HCT116 (cell line): ENCODE measurements at regions not wholly inside any gene's neighbourhood (a gene's known extent, or its start where the extent isn't known, plus 50 kb on each side); places are given as distances from the start of the nearest gene placed in this dataset.

ENCODE experiments used
- ATAC-seq: fragments of 200-7000 bp; cut with Tn5 transposase; 2 replicates; pipeline ENCODE4 v1.9.1; 2020; ENCODE audit warnings: mild to moderate bottlenecking, moderate library complexity
- BruUV-seq: library from RNA; stranded (reverse); fragments of 400-500 nt; replicated peaks from 2 replicates; lab custom pipeline; 2021; lab: Mats Ljungman, UMichigan
- CTCF ChIA-PET: fragments of 300-600 bp; sonication (Branson Sonifier 250); formaldehyde crosslinking; loops from one replicate; lab custom pipeline; 2021; ENCODE audit warnings: antibody characterized with exemption; lab: Charles Lee
- POLR2A ChIA-PET: fragments of 300-600, 350-600 bp; sonication (Branson Sonifier 250); formaldehyde crosslinking; loops from one replicate; lab custom pipeline; 2021; ENCODE audit warnings: antibody characterized with exemption; lab: Charles Lee
- RAD21 ChIA-PET, 2 experiments: fragments of 300-600 bp; sonication (Branson Sonifier 250); formaldehyde crosslinking; loops; one replicate each; lab custom pipeline; 2023; ENCODE audit warnings: low total read pairs in 2 of 2; ENCODE audit not compliant: uncharacterized antibody in 2 of 2, unreplicated experiment in 2 of 2, low non-redundant PET in 1 of 2; lab: Charles Lee
- DNase-seq: peaks from one replicate; pipeline ENCODE4 v3.0.0-alpha.2; 2010; ENCODE audit warnings: low read depth, low spot score
- H2AFZ ChIP-seq: fragments of 200-600 bp; shearing (Covaris generic), sonication (generic); 2 replicates; pipeline ENCODE4 v1.6.1; 2017; ENCODE audit warnings: low read depth, mixed run types, mixed read lengths, antibody characterized with exemption, low read length; ENCODE audit not compliant: poor library complexity, severe bottlenecking
- H3K27ac ChIP-seq: 2 replicates; pipeline ENCODE4 v1.5.1; 2012; ENCODE audit warnings: low read depth, low read length
- H3K27me3 ChIP-seq: fragments of 200-600 bp; sonication (generic); 2 replicates; pipeline ENCODE4 v1.6.1; 2016; ENCODE audit warnings: mixed run types, low read length, mixed read lengths; ENCODE audit not compliant: insufficient read depth
- H3K36me3 ChIP-seq, 2 experiments: fragments of 200-500 bp in 1 of 2; fragments of 200-600 bp in 1 of 2; sonication (Bioruptor generic) in 1 of 2; sonication (generic) in 1 of 2; 2 replicates each; pipeline versions ENCODE4 v1.5.1 to v1.6.1; 2014 to 2016; ENCODE audit warnings: low read length in 2 of 2, inconsistent platforms in 1 of 2, mixed read lengths in 1 of 2, mixed run types in 1 of 2; ENCODE audit not compliant: insufficient read depth in 2 of 2, control insufficient read depth in 1 of 2
- H3K4me1 ChIP-seq, 2 experiments: fragments of 200-600 bp in 1 of 2; sonication (generic) in 1 of 2; 2 replicates each; pipeline versions ENCODE4 v1.5.1 to v1.6.1; 2012 to 2017; ENCODE audit warnings: low read length in 2 of 2, inconsistent platforms in 1 of 2, mild to moderate bottlenecking in 1 of 2, mixed read lengths in 1 of 2, mixed run types in 1 of 2, moderate library complexity in 1 of 2; ENCODE audit not compliant: insufficient read depth in 2 of 2, control insufficient read depth in 1 of 2
- H3K4me2 ChIP-seq: fragments of 200-600 bp; sonication (generic); 2 replicates; pipeline ENCODE4 v1.6.1; 2017; ENCODE audit warnings: mixed run types, low read length, mixed read lengths
- H3K4me3 ChIP-seq, 2 experiments: fragments of 200-600 bp in 1 of 2; sonication (generic) in 1 of 2; replicated peaks in 1 of 2; 2 replicates each; pipeline ENCODE4 v1.5.1; 2011 to 2016; ENCODE audit warnings: low read length in 2 of 2, control low read depth in 1 of 2, low read depth in 1 of 2, mild to moderate bottlenecking in 1 of 2, mixed read lengths in 1 of 2, mixed run types in 1 of 2
- H3K79me2 ChIP-seq: fragments of 200-600 bp; sonication (generic); 2 replicates; pipeline ENCODE4 v1.6.1; 2017; ENCODE audit warnings: mild to moderate bottlenecking, mixed run types, low read length, moderate library complexity, mixed read lengths; ENCODE audit not compliant: insufficient read depth
- H3K9ac ChIP-seq: fragments of 200-600 bp; sonication (generic); 2 replicates; pipeline ENCODE4 v1.6.1; 2016; ENCODE audit warnings: low read length, mixed read lengths
- H3K9me2 ChIP-seq: fragments of 200-600 bp; sonication (generic), shearing (Covaris generic); 2 replicates; pipeline ENCODE4 v1.6.1; 2017; ENCODE audit warnings: mixed run types, mild to moderate bottlenecking, moderate library complexity; ENCODE audit not compliant: insufficient read depth
- H3K9me3 ChIP-seq, 2 experiments: fragments of 200-500 bp in 1 of 2; fragments of 200-600 bp in 1 of 2; sonication (Bioruptor generic) in 1 of 2; sonication (generic) in 1 of 2; 2 replicates each; pipeline ENCODE4 v1.6.1; 2014 to 2017; ENCODE audit warnings: low read length in 2 of 2, mixed read lengths in 2 of 2, inconsistent platforms in 1 of 2, low read depth in 1 of 2, mild to moderate bottlenecking in 1 of 2, mixed run types in 1 of 2, moderate library complexity in 1 of 2; ENCODE audit not compliant: control insufficient read depth in 1 of 2, insufficient read depth in 1 of 2
- H4K20me1 ChIP-seq: fragments of 200-600 bp; sonication (generic), shearing (Covaris generic); 2 replicates; pipeline ENCODE4 v1.6.1; 2017; ENCODE audit warnings: mixed run types, mild to moderate bottlenecking, moderate library complexity; ENCODE audit not compliant: insufficient read depth
- ATF3 ChIP-seq: IDR thresholded peaks from 2 replicates; pipeline ENCODE4 v1.6.1; 2012
- CBX3 ChIP-seq: IDR thresholded peaks from 2 replicates; pipeline ENCODE4 v1.6.1; 2012; ENCODE audit warnings: low read depth
- EGR1 ChIP-seq: IDR thresholded peaks from 2 replicates; pipeline ENCODE4 v1.6.1; 2012; ENCODE audit warnings: low read depth
- ELF1 ChIP-seq: IDR thresholded peaks from 2 replicates; pipeline ENCODE4 v1.6.1; 2012; ENCODE audit warnings: low read depth, borderline replicate concordance
- EZH2phosphoT487 ChIP-seq: fragments of 200-600 bp; IDR thresholded peaks from 2 replicates; pipeline ENCODE4 v1.6.1; 2018; ENCODE audit warnings: antibody characterized with exemption, borderline replicate concordance
- FOSL1 ChIP-seq: IDR thresholded peaks from 2 replicates; pipeline ENCODE4 v1.6.1; 2012; ENCODE audit warnings: low read depth
- JUND ChIP-seq: IDR thresholded peaks from 2 replicates; pipeline ENCODE4 v1.6.1; 2012
- MAX ChIP-seq: IDR thresholded peaks from 2 replicates; pipeline ENCODE4 v1.6.1; 2012
- POLR2AphosphoS5 ChIP-seq: IDR thresholded peaks from 2 replicates; pipeline ENCODE4 v1.6.1; 2011; ENCODE audit warnings: mild to moderate bottlenecking, low read depth, low read length, moderate library complexity
- RAD21 ChIP-seq: IDR thresholded peaks from 2 replicates; pipeline ENCODE4 v1.6.1; 2012; ENCODE audit warnings: low read depth, mild to moderate bottlenecking
- SIN3A ChIP-seq: IDR thresholded peaks from 2 replicates; pipeline ENCODE4 v1.6.1; 2012; ENCODE audit warnings: low read depth
- SP1 ChIP-seq: IDR thresholded peaks from 2 replicates; pipeline ENCODE4 v1.6.1; 2012; ENCODE audit warnings: low read depth
- SRF ChIP-seq: IDR thresholded peaks from 2 replicates; pipeline ENCODE4 v1.6.1; 2012; ENCODE audit warnings: low read depth
- TCF7L2 ChIP-seq: IDR thresholded peaks from 2 replicates; pipeline ENCODE4 v1.7.0; 2011; ENCODE audit warnings: borderline replicate concordance, inconsistent platforms; ENCODE audit not compliant: insufficient read depth, insufficient read length; ENCODE audit errors: extremely low read depth
- YY1 ChIP-seq: IDR thresholded peaks from 2 replicates; pipeline ENCODE4 v1.6.1; 2011; ENCODE audit warnings: low read length, low read depth, moderate library complexity, mild to moderate bottlenecking; ENCODE audit not compliant: insufficient replicate concordance; ENCODE audit errors: extremely low read depth
- ZFX ChIP-seq: fragments of 450-650 bp; IDR thresholded peaks from 2 replicates; pipeline ENCODE4 v1.6.1; 2017
- ZNF274 ChIP-seq: fragments of 200-500 bp; sonication (Bioruptor generic); IDR thresholded peaks from 2 replicates; pipeline ENCODE4 v1.6.1; 2014; ENCODE audit warnings: mild to moderate bottlenecking, low read depth, low read length, inconsistent platforms
- intact Hi-C: fragments of 100-400 bp; cut with micrococcal nuclease; formaldehyde crosslinking; loops from 2 replicates; pipeline ENCODE4 v1.10.0; 2022

- ChIA-PET POLR2A (no interaction called here), CTCF (no interaction called here), RAD21 (no interaction called here)
- H3K9me3 ChIP-seq: peaks cover 4 to 21% of the 10 kb centered on the region in 2 experiments; a peak in 2 of 4 replicates
- ATAC-seq: no peak
- DNase-seq: no peak
- H4K20me1 ChIP-seq: no peaks in the 10 kb centered on the region
- no peaks in the 10 kb centered on the region for H3K27me3 ChIP-seq
- intact Hi-C loops: no loop called here
- no peak overlapping the region for H3K4me3 ChIP-seq
- BruUV-seq: no TSS peak
- no peak overlapping the region for H3K27ac ChIP-seq
- H3K79me2 ChIP-seq: no peaks in the 10 kb centered on the region
- no peak overlapping the region for H3K9ac ChIP-seq
- no peak overlapping the region for H3K4me2 ChIP-seq
- H3K36me3 ChIP-seq: no peaks in the 10 kb centered on the region
- H3K9me2 ChIP-seq: no peaks in the 10 kb centered on the region
- no peaks in the 10 kb centered on the region for H3K4me1 ChIP-seq
- no peak overlapping the region for H2AFZ ChIP-seq
- TF ChIP-seq POLR2AphosphoS5: no peak
- no peak for TF ChIP-seq MAX
- no peak for TF ChIP-seq ZFX
- no peak for TF ChIP-seq TCF7L2
- TF ChIP-seq YY1: no peak
- TF ChIP-seq RAD21: no peak
- no peak for TF ChIP-seq SP1
- no peak for TF ChIP-seq FOSL1
- TF ChIP-seq SRF: no peak
- TF ChIP-seq ELF1: no peak
- no peak for TF ChIP-seq CBX3
- no peak for TF ChIP-seq JUND
- no peak for TF ChIP-seq ZNF274
- no peak for TF ChIP-seq EGR1
- no peak for TF ChIP-seq ATF3
- TF ChIP-seq EZH2phosphoT487: no peak
- TF ChIP-seq SIN3A: no peak
Observed at GRCh38 chr3:3683261-3683660, 116.0 kb upstream of the LRRN1 start.
